ENCODE measurements at regions not wholly inside any gene's neighbourhood (a gene's known extent, or its start where the extent isn't known, plus 50 kb on each side); places are given as distances from the start of the nearest gene placed in this dataset.

DNA sequence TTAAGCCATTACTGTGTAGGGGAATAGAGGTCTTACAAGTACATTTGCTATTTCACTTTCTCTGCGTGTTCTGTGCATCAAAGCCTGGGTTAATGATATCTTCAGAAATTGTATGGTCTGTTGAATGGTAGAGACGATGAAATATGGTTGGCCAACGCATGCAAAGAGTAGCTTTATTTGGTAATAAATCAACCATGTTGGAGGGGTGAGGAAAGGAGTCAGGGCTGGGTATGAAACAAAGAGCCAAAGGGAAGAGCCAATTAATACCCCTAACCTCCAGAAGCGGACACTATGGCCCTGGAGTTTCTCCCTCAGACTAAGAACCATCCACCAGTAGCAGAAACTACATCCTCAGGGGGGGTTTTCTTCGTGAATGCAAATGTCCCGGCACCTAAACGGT is 1974.0 kb upstream of the WWC1 start:
- ATAC-seq = no peak
- TF ChIP-seq, protein P1, sequence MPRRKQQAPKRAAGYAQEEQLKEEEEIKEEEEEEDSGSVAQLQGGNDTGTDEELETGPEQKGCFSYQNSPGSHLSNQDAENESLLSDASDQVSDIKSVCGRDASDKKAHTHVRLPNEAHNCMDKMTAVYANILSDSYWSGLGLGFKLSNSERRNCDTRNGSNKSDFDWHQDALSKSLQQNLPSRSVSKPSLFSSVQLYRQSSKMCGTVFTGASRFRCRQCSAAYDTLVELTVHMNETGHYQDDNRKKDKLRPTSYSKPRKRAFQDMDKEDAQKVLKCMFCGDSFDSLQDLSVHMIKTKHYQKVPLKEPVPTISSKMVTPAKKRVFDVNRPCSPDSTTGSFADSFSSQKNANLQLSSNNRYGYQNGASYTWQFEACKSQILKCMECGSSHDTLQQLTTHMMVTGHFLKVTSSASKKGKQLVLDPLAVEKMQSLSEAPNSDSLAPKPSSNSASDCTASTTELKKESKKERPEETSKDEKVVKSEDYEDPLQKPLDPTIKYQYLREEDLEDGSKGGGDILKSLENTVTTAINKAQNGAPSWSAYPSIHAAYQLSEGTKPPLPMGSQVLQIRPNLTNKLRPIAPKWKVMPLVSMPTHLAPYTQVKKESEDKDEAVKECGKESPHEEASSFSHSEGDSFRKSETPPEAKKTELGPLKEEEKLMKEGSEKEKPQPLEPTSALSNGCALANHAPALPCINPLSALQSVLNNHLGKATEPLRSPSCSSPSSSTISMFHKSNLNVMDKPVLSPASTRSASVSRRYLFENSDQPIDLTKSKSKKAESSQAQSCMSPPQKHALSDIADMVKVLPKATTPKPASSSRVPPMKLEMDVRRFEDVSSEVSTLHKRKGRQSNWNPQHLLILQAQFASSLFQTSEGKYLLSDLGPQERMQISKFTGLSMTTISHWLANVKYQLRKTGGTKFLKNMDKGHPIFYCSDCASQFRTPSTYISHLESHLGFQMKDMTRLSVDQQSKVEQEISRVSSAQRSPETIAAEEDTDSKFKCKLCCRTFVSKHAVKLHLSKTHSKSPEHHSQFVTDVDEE (CRISPR knock-in tag; IDR thresholded peaks at IDR 0.05) = no peak
- TF ChIP-seq BACH2 (CRISPR knock-in tag; IDR thresholded peaks at IDR 0.05; ENCODE audit: borderline replicate concordance) (no peak), TOX (CRISPR knock-in tag; IDR thresholded peaks at IDR 0.05; ENCODE audit: borderline replicate concordance) (no peak), ZNF8 (CRISPR knock-in tag; IDR thresholded peaks at IDR 0.05) (no peak), ARNTL (CRISPR knock-in tag; IDR thresholded peaks at IDR 0.05; ENCODE audit: borderline replicate concordance, low read depth) (no peak), ZFP30 (CRISPR knock-in tag; IDR thresholded peaks at IDR 0.05) (no peak), CSDC2 (CRISPR knock-in tag; IDR thresholded peaks at IDR 0.05) (no peak), SNAI2 (CRISPR knock-in tag; IDR thresholded peaks at IDR 0.05) (no peak), RARB (CRISPR knock-in tag; IDR thresholded peaks at IDR 0.05) (no peak), OSR1 (CRISPR knock-in tag; IDR thresholded peaks at IDR 0.05) (no peak), GLIS3 (CRISPR knock-in tag; IDR thresholded peaks at IDR 0.05) (no peak), TCF4 (CRISPR knock-in tag; IDR thresholded peaks at IDR 0.05; ENCODE audit: borderline replicate concordance) (no peak), ZNF565 (CRISPR knock-in tag; conservative IDR thresholded peaks at IDR 0.05; ENCODE audit: low read depth) (no peak)
- TF ChIP-seq, protein P2, sequence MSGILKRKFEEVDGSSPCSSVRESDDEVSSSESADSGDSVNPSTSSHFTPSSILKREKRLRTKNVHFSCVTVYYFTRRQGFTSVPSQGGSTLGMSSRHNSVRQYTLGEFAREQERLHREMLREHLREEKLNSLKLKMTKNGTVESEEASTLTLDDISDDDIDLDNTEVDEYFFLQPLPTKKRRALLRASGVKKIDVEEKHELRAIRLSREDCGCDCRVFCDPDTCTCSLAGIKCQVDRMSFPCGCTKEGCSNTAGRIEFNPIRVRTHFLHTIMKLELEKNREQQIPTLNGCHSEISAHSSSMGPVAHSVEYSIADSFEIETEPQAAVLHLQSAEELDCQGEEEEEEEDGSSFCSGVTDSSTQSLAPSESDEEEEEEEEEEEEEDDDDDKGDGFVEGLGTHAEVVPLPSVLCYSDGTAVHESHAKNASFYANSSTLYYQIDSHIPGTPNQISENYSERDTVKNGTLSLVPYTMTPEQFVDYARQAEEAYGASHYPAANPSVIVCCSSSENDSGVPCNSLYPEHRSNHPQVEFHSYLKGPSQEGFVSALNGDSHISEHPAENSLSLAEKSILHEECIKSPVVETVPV (CRISPR knock-in tag; IDR thresholded peaks at IDR 0.05) = no peak
- TF ChIP-seq, protein P3, sequence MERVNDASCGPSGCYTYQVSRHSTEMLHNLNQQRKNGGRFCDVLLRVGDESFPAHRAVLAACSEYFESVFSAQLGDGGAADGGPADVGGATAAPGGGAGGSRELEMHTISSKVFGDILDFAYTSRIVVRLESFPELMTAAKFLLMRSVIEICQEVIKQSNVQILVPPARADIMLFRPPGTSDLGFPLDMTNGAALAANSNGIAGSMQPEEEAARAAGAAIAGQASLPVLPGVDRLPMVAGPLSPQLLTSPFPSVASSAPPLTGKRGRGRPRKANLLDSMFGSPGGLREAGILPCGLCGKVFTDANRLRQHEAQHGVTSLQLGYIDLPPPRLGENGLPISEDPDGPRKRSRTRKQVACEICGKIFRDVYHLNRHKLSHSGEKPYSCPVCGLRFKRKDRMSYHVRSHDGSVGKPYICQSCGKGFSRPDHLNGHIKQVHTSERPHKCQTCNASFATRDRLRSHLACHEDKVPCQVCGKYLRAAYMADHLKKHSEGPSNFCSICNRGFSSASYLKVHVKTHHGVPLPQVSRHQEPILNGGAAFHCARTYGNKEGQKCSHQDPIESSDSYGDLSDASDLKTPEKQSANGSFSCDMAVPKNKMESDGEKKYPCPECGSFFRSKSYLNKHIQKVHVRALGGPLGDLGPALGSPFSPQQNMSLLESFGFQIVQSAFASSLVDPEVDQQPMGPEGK (CRISPR knock-in tag; IDR thresholded peaks at IDR 0.05; ENCODE audit: borderline replicate concordance) = no peak

DNA sequence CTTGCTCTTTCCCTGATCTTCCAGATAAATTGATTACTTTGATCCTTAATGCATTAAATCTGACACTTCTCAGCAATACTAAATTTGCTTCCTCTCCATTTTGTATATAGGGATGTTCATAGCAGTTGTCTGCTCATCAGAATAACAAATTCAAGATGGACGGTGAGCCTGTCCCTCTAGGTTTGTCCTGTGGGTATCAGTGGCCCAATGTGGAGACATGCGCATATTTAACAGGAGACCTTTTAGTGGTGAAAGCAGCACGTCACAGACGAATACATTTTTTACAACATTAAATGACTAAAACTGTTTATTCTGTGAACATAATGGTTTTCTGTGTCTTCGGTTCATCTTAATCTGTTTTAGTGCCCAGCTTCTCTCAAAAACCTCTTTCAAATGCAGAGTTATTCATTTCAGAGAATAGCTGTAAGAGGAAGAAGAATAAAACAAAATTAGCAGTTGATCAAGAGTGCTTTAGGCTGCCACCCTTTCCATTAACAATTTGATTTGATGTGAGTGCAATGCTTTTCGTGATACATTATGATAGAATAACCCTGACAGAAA is 1970.4 kb upstream of the WWC1 start:
- no peak for TF ChIP-seq SNAI2 (CRISPR knock-in tag; IDR thresholded peaks at IDR 0.05)
- no peak for ATAC-seq

DNA sequence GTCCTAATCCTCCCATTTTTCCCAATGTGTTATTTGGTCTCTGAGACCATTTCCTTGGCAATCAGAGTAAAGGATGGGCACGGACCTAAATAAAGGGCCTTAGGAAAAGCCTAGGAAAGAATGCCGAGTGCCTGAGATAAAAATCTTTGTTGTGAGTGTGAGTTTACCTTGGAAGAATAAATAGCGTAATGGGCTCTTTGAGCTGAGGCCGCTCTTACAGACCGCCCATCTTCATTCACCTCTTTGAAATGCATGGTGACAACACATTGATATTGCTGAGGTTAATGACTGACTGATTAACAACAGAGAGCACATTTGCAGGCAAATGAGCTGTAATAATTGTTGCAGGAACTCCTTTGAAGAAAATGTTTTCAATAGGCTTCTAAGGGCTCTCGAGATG is 1967.1 kb upstream of the WWC1 start:
- TF ChIP-seq TOX (CRISPR knock-in tag; IDR thresholded peaks at IDR 0.05; ENCODE audit: borderline replicate concordance) (no peak), SNAI2 (CRISPR knock-in tag; IDR thresholded peaks at IDR 0.05) (no peak), RARB (CRISPR knock-in tag; IDR thresholded peaks at IDR 0.05) (no peak), ARNTL (CRISPR knock-in tag; IDR thresholded peaks at IDR 0.05; ENCODE audit: borderline replicate concordance, low read depth) (no peak), ZNF8 (CRISPR knock-in tag; IDR thresholded peaks at IDR 0.05) (no peak), PPARA (CRISPR knock-in tag; IDR thresholded peaks at IDR 0.05; ENCODE audit: borderline replicate concordance) (no peak), ZNF70 (CRISPR knock-in tag; IDR thresholded peaks at IDR 0.05) (no peak), ZC3H10 (CRISPR knock-in tag; IDR thresholded peaks at IDR 0.05) (no peak), CSDC2 (CRISPR knock-in tag; IDR thresholded peaks at IDR 0.05) (no peak), ESRRG (CRISPR knock-in tag; IDR thresholded peaks at IDR 0.05) (no peak), ZNF565 (CRISPR knock-in tag; conservative IDR thresholded peaks at IDR 0.05; ENCODE audit: low read depth) (no peak), GLIS3 (CRISPR knock-in tag; IDR thresholded peaks at IDR 0.05) (no peak)
- TF ChIP-seq, protein P3 (CRISPR knock-in tag; IDR thresholded peaks at IDR 0.05; ENCODE audit: borderline replicate concordance) = no peak
- TF ChIP-seq, protein P4, sequence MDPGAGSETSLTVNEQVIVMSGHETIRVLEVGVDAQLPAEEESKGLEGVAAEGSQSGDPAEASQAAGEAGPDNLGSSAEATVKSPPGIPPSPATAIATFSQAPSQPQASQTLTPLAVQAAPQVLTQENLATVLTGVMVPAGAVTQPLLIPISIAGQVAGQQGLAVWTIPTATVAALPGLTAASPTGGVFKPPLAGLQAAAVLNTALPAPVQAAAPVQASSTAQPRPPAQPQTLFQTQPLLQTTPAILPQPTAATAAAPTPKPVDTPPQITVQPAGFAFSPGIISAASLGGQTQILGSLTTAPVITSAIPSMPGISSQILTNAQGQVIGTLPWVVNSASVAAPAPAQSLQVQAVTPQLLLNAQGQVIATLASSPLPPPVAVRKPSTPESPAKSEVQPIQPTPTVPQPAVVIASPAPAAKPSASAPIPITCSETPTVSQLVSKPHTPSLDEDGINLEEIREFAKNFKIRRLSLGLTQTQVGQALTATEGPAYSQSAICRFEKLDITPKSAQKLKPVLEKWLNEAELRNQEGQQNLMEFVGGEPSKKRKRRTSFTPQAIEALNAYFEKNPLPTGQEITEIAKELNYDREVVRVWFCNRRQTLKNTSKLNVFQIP (CRISPR knock-in tag; IDR thresholded peaks at IDR 0.05; ENCODE audit: borderline replicate concordance, low read depth) = no peak
- TF ChIP-seq, protein P1 (CRISPR knock-in tag; IDR thresholded peaks at IDR 0.05) = no peak
- TF ChIP-seq, protein P5, sequence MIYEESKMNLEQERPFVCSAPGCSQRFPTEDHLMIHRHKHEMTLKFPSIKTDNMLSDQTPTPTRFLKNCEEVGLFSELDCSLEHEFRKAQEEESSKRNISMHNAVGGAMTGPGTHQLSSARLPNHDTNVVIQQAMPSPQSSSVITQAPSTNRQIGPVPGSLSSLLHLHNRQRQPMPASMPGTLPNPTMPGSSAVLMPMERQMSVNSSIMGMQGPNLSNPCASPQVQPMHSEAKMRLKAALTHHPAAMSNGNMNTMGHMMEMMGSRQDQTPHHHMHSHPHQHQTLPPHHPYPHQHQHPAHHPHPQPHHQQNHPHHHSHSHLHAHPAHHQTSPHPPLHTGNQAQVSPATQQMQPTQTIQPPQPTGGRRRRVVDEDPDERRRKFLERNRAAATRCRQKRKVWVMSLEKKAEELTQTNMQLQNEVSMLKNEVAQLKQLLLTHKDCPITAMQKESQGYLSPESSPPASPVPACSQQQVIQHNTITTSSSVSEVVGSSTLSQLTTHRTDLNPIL (CRISPR knock-in tag; IDR thresholded peaks at IDR 0.05; ENCODE audit: low read depth) = no peak
- TF ChIP-seq, protein P2 (CRISPR knock-in tag; IDR thresholded peaks at IDR 0.05) = no peak
- ATAC-seq = no peak

Measured in SK-N-SH treated with all-trans-retinoic acid at 6 μM for 48 hours (cell line).